Lower leg skin (tissue), 4 donors: ENCODE measurements at regions not wholly inside any gene's neighbourhood (a gene's known extent, or its start where the extent isn't known, plus 50 kb on each side); places are given as distances from the start of the nearest gene placed in this dataset.

Experiments used
- DNase-seq, 2 donors: peaks; one replicate each; pipeline ENCODE4 v3.0.0-alpha.2; 2019; ENCODE audit warnings: low spot score in 2 of 2
- H3K4me3 ChIP-seq: fragments of 200-600 bp; sonication (generic); 2 replicates; pipeline ENCODE4 v1.5.1; 2017; ENCODE audit warnings: mild to moderate bottlenecking, low read depth; ENCODE audit not compliant: poor library complexity, severe bottlenecking
- POLR2A ChIP-seq, 2 donors: fragments of 450-650 bp; IDR thresholded peaks; one replicate each; pipeline ENCODE4 v1.6.1; 2016 to 2017; ENCODE audit warnings: antibody characterized with exemption in 2 of 2, mild to moderate bottlenecking in 1 of 2, moderate library complexity in 1 of 2
- WGBS, 2 donors: methylation state at CpG; one replicate each; pipeline ENCODE4 v1.1.5; 2018; 5-methylcytosine and 5-hydroxymethylcytosine counted together
- intact Hi-C: fragments of 100-400 bp; cut with DNase I; formaldehyde crosslinking; loops from one replicate; pipeline ENCODE4 v1.15.0; 2023; ENCODE audit warnings: low total_unique reads
- TF ChIP-seq, protein P1 (sequence below), 3 donors: fragments of 450-650 bp; IDR thresholded peaks; one replicate each; pipeline ENCODE4 v1.5.1; 2016; ENCODE audit warnings: antibody characterized with exemption in 3 of 3, mild to moderate bottlenecking in 3 of 3, moderate library complexity in 2 of 3

GRCh38 chr4:54570822-54571221 lies 86.9 kb upstream of the KIT start:
- no peak overlapping the region for H3K4me3 ChIP-seq
- 76 to 78% methylated on average over 2 of the region's 2 CpGs for WGBS, 2 donors
- intact Hi-C loops: no loop called here
- DNase-seq: no peak
- no peak for TF ChIP-seq POLR2A (IDR thresholded peaks at IDR 0.05)
- TF ChIP-seq, protein P1, sequence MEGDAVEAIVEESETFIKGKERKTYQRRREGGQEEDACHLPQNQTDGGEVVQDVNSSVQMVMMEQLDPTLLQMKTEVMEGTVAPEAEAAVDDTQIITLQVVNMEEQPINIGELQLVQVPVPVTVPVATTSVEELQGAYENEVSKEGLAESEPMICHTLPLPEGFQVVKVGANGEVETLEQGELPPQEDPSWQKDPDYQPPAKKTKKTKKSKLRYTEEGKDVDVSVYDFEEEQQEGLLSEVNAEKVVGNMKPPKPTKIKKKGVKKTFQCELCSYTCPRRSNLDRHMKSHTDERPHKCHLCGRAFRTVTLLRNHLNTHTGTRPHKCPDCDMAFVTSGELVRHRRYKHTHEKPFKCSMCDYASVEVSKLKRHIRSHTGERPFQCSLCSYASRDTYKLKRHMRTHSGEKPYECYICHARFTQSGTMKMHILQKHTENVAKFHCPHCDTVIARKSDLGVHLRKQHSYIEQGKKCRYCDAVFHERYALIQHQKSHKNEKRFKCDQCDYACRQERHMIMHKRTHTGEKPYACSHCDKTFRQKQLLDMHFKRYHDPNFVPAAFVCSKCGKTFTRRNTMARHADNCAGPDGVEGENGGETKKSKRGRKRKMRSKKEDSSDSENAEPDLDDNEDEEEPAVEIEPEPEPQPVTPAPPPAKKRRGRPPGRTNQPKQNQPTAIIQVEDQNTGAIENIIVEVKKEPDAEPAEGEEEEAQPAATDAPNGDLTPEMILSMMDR (IDR thresholded peaks at IDR 0.05): no peak

GRCh38 chr4:54571293-54572151 lies 86.2 kb upstream of the KIT start:
- 84 to 87% methylated on average over 12 of the region's 12 CpGs for WGBS, 2 donors
- no peak for TF ChIP-seq POLR2A (IDR thresholded peaks at IDR 0.05)
- TF ChIP-seq, protein P1 (IDR thresholded peaks at IDR 0.05): no peak
- intact Hi-C loops: no loop called here
- no peak for DNase-seq
- H3K4me3 ChIP-seq: no peak overlapping the region

DNA sequence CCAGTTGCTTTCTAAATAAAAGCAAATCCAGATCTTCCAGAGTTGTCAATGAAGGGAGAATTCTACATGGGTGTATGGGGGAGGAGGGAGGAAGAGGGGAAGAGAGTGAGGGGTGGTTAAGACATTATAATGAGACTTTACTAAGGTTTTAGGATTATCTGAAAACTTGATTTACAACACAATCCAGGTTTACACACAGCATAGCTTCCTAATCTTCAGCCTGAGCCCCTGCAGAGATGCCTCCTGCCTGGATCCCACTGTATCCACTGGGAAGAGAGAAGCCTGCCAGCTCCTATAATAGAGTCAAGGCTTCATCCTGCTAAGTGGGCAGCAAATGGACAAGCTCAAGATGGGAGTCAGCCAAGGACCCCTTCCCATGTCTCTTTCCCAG lies 85.6 kb upstream of the KIT start:
- intact Hi-C loops: no loop called here
- TF ChIP-seq, protein P1 (IDR thresholded peaks at IDR 0.05): no peak
- TF ChIP-seq POLR2A (IDR thresholded peaks at IDR 0.05): no peak
- no peak overlapping the region for H3K4me3 ChIP-seq
- no peak for DNase-seq

DNA sequence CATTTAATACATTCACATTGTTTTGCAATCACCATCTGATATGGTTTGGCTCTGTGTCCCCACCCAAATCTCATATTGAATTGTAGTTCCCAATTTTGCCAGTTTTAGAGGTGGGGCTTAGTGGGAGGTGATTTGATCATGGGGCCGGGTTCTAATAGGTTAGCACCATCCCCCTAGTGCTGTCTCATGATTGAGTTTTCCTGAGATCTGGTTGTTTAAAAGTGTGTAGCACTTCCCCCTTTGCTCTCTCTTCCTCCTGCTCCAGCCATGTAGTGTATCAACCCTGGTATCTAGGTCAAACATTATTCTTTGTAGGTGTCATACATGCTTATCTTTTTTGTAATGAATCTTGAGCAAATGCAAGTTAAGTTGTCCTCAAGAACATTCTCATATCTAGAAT lies 83.3 kb upstream of the KIT start:
- TF ChIP-seq, protein P1 (IDR thresholded peaks at IDR 0.05): no peak
- no peak for TF ChIP-seq POLR2A (IDR thresholded peaks at IDR 0.05)
- intact Hi-C loops: no loop called here
- DNase-seq: no peak
- 83 to 93% methylated on average over 1 of the region's 1 CpG for WGBS, 2 donors
- H3K4me3 ChIP-seq: no peak overlapping the region

GRCh38 chr4:54575919-54576318 lies 81.8 kb upstream of the KIT start:
- intact Hi-C loops: no loop called here
- no peak overlapping the region for H3K4me3 ChIP-seq
- TF ChIP-seq, protein P1 (IDR thresholded peaks at IDR 0.05): no peak
- no peak for TF ChIP-seq POLR2A (IDR thresholded peaks at IDR 0.05)
- DNase-seq: no peak
- WGBS, 2 donors: 74 to 80% methylated on average over 2 of the region's 2 CpGs

GRCh38 chr4:54581807-54582206 lies 76.0 kb upstream of the KIT start:
- intact Hi-C loops: no loop called here
- WGBS, 2 donors: 88 to 94% methylated on average over 2 of the region's 2 CpGs

More at GRCh38 chr4:54581807-54582206, 76.0 kb upstream of the KIT start:
- no peak for DNase-seq
- no peak for TF ChIP-seq POLR2A (IDR thresholded peaks at IDR 0.05)
- TF ChIP-seq, protein P1 (IDR thresholded peaks at IDR 0.05): no peak
- H3K4me3 ChIP-seq: no peak overlapping the region
